IPS-15b (cell line): ENCODE measurements at regions not wholly inside any gene's neighbourhood (a gene's known extent, or its start where the extent isn't known, plus 50 kb on each side); places are given as distances from the start of the nearest gene placed in this dataset.

Experiments used
- H3K27me3 ChIP-seq: one replicate; pipeline ENCODE4 v1.6.1; 2013; ENCODE audit warnings: low read length; ENCODE audit not compliant: control insufficient read depth, insufficient read depth
- H3K36me3 ChIP-seq: one replicate; pipeline ENCODE4 v1.6.1; 2013; ENCODE audit warnings: low read length; ENCODE audit not compliant: control insufficient read depth, insufficient read depth
- H3K4me1 ChIP-seq: one replicate; pipeline ENCODE4 v1.6.1; 2013; ENCODE audit warnings: mild to moderate bottlenecking, low read length; ENCODE audit not compliant: control insufficient read depth, insufficient read depth
- H3K4me3 ChIP-seq: one replicate; pipeline ENCODE4 v1.5.1; 2013; ENCODE audit warnings: low read depth, low read length
- H3K9ac ChIP-seq: one replicate; pipeline ENCODE4 v1.6.1; 2013; ENCODE audit warnings: low read depth, mild to moderate bottlenecking, low read length
- H3K9me3 ChIP-seq: one replicate; pipeline ENCODE4 v1.6.1; 2013; ENCODE audit warnings: mild to moderate bottlenecking, low read length; ENCODE audit not compliant: control insufficient read depth, insufficient read depth

DNA sequence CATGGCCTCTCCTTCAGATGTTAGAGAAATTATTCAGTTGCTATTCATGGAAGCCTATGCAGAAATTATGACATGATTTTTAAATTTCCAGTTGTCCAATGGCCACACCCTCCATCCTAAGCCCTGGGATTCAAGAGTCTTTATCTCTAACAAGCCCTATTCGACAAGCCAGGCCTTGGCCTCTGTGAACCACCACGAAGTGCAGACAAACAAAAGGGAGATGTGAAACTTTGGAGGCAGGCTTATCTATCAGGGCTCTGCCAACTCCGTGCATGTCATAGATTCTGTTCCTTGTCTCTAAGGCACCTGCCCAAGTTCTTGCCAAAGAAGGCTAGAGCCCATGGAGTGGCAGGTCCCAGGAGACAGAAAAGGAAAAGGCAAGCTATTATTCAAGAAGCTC is 212.4 kb upstream of the ADAMTS9 start:
- Histone ChIP-seq H3K9me3 (no peaks in the 10 kb centered on the region), H3K36me3 (no peaks in the 10 kb centered on the region)

DNA sequence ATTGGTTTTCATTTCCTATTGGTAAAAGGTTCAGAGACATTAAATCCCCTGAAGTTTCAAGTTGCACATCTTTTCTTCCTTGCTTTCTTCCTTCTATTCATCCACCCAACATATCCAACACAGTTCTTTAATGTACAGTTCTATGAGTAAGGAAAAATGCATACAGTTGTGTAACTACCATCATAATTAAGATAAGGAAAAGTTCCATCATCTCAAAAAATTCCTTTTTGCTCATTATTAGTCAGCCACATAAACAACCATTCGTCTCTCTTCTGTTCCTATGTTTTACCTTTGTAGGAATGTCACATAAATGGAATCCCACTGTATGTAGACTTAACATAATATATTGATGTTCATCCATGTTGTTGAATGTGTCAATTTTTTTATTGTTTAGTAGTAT is 211.1 kb upstream of the ADAMTS9 start:
- no peak overlapping the region for H3K9ac ChIP-seq
- no peaks in the 10 kb centered on the region for H3K9me3 ChIP-seq
- H3K4me1 ChIP-seq = peaks cover 8% of the 10 kb centered on the region
- no peak overlapping the region for H3K4me3 ChIP-seq
- no peaks in the 10 kb centered on the region for H3K27me3 ChIP-seq
- H3K36me3 ChIP-seq = no peaks in the 10 kb centered on the region

More for the DNA sequence above, 212.4 kb upstream of the ADAMTS9 start:
- H3K9ac ChIP-seq = no peak overlapping the region
- peaks cover 8% of the 10 kb centered on the region for H3K4me1 ChIP-seq
- H3K4me3 ChIP-seq = no peak overlapping the region
- H3K27me3 ChIP-seq = no peaks in the 10 kb centered on the region

DNA sequence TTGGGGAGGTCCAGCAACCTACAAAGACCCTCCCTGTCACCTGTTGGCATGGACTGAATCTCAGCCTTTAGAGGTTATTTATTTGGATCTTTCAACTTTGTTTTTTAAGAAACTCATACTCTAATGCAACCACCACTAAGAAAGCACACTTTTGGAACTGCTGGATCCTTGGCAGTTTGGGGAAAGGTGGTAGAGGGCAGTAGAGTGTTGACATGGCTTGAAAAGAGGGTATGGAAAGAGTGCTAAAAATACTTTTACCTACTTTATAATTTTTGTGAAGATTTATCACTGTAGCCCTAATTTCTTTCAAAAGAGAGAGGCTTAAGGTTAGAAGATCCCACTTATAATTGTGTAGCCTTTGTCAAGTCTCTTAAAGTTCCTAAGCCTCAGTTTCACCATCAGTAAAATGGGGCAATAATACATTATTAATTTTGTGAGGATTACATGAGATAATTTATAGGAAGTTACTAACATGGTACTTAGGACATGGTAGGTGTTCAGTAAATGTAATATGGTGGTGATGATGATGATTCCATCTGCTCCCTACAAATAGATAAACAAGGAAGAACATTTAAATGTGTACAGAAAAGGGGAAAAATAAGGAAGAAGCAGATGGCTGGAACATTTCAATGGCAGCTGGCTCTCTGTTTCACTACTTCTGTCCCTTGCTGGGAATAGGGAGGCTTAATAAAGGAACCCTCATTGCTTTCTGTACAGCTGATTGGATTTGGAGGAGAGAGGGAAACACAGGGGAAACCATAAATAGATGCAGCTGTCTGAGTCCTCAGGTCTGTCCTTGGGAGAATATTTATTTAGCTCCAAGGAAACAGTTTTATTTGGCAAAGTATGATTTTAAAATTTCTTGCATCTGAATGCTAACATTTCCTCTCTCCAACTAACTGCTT is 208.4 kb upstream of the ADAMTS9 start:
- Histone ChIP-seq H3K4me1 (no peaks in the 10 kb centered on the region), H3K27me3 (no peaks in the 10 kb centered on the region), H3K36me3 (no peaks in the 10 kb centered on the region), H3K9me3 (no peaks in the 10 kb centered on the region), H3K9ac (no peak overlapping the region), H3K4me3 (no peak overlapping the region)

DNA sequence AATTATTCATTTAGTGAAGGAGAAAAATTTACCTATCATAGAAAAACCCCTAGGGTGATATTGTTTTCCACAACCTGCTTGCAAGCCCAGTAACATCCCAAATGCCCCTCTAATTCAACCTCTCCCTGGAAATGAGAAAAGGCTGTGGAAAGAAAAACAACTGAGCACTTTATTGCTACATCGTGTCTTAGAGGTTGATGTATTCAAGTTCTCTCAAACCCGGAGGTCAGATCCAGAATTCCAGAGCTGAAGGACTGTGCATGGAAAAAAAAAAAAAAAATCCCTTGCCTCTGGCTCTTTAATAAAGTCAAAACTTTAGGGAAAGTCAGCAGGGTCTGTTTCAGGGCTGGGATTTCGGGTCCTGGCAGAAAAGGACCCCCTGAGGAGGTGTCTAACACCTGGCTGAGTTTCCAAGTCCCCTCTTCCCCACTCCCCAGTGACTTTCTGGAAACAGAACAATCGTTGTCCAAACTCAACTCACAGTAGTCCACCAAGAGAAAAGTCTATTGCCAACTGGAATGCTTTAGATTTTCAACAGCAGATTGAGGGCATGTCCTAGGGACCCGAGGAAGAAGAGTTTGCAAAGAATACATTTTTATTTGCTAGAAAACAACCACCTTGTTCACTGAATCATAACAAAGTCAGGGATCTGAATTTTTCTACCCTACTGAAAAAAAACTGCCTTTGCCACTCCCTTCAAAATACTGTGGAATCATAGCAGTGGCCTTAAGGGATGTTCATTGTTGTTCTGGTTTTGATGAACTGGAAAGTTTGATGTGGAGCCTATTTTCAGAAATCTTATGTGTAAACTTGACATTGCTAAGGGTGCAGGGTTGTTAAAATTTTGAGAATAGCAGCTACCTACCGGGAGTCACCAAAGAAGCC is 207.5 kb upstream of the ADAMTS9 start:
- H3K4me3 ChIP-seq = no peak overlapping the region
- H3K9ac ChIP-seq = no peak overlapping the region
- H3K36me3 ChIP-seq = no peaks in the 10 kb centered on the region
- peaks cover 3% of the 10 kb centered on the region for H3K4me1 ChIP-seq
- H3K9me3 ChIP-seq = no peaks in the 10 kb centered on the region
- no peaks in the 10 kb centered on the region for H3K27me3 ChIP-seq

DNA sequence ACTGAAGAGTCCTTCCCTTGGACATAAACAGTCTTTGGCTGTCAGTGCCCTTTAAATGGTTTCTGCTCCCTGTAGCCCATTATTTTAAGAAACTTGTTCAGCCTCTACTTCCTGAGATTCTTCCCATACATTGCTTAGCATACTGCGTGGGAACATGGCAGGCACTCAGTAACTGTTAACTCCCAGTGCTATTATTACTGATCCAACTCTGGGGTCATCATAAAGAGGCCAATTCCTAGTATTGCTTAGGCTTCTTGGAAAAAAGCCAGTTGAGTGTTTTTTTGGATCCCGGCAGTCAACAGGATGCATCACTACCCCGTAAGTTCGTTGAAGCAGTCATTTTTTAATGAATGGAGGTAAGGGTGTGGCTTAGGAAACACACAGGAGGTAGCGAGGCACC is 206.2 kb upstream of the ADAMTS9 start:
- Histone ChIP-seq H3K9me3 (no peaks in the 10 kb centered on the region), H3K36me3 (no peaks in the 10 kb centered on the region), H3K9ac (no peak overlapping the region), H3K4me1 (peaks cover 4% of the 10 kb centered on the region), H3K27me3 (no peaks in the 10 kb centered on the region), H3K4me3 (no peak overlapping the region)

DNA sequence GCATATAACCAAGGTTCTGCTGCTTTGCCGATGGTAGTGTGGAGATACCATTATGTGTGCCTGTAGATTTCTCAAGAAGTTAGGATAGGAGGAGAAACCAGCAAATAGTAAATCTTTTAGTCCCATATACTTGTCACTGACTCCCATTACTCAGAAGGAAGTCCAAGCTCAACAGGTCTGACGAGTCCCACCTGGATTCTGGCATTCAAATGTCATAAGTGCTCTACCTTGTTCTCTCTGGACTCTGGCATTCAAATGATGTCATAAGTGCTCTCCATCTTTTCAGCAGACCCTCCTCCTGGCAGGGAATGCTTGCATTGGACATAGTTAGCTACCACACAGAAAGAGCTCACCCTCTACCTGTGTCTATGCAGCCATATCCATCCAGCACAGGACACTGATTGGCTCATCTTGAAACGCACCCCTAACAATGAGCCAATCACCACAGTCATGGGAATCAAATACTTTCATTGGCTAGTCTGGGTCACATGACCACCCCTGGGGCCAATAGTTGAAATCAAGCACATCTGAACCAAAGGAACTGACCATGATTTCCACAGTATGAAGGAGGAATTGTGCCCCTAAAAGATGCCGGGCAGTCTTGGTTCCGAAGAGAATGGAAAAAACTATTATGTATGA is 205.0 kb upstream of the ADAMTS9 start:
- Histone ChIP-seq H3K4me1 (peaks cover 4% of the 10 kb centered on the region), H3K4me3 (no peak overlapping the region)

DNA sequence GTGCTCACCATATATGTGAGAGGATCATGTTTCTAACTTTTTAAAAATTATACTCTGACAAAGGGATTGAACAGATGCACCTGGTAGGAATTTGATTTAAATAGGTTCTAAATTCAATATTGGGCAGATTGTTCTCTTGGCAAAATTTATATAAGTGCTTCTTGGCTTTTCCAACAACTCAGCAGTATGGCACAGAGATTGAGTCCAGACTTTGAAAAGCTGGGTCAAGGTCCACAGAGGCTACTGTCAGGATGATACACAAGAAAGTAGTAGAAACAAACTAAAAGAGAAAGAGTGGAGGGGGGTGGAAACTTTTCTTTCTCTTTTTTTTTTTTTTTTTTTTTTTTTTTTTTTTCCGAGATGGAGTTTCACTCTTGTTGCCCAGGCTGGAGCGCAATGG is 203.2 kb upstream of the ADAMTS9 start:
- H3K4me3 ChIP-seq = no peak overlapping the region
- H3K27me3 ChIP-seq = no peaks in the 10 kb centered on the region
- no peak overlapping the region for H3K9ac ChIP-seq
- H3K4me1 ChIP-seq = peaks cover 4% of the 10 kb centered on the region
- no peaks in the 10 kb centered on the region for H3K9me3 ChIP-seq
- H3K36me3 ChIP-seq = no peaks in the 10 kb centered on the region

More for the DNA sequence above, 205.0 kb upstream of the ADAMTS9 start:
- Histone ChIP-seq H3K9me3 (no peaks in the 10 kb centered on the region), H3K27me3 (no peaks in the 10 kb centered on the region), H3K9ac (no peak overlapping the region), H3K36me3 (no peaks in the 10 kb centered on the region)

DNA sequence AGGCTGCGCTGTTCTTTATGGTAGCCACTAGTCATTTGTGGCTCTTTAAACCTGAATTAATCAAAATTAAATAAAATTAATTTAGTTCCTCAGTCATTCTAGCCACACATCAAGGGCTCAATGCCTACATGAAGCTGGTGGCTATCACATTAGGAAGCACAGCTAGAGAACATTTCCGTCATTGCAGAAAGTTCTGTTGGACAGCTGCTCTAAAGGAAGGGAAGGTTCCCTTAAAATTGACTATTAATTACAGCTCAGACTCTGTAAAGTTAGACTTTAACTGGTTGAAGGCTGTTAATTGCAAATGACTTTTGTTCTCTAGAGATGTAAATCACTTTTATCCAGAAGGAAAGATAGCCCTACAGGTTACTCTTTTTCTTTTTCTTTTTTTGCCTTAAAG is 202.7 kb upstream of the ADAMTS9 start:
- Histone ChIP-seq H3K27me3 (no peaks in the 10 kb centered on the region), H3K4me3 (no peak overlapping the region), H3K9ac (no peak overlapping the region), H3K36me3 (no peaks in the 10 kb centered on the region), H3K9me3 (no peaks in the 10 kb centered on the region), H3K4me1 (peaks cover 4% of the 10 kb centered on the region)

DNA sequence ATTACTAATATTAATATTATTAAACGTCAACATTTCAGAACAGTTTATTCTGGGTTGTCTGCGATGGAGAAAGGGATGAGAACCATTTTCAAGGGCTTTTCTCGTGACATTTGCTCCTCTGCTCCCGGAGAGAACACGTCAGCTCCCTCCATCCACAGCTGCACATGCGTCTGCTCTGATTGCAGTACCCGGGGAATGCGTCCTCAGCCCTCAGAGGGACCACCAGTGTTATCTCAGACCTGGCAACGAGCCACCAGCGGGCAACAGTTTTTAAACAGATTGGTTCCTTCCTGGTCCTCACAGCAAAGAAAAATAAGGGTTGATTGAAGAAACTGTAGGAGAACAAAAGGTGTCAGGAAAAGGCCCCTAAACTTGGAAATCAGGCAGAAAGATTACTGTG is 202.2 kb upstream of the ADAMTS9 start:
- no peak overlapping the region for H3K9ac ChIP-seq
- H3K27me3 ChIP-seq = no peaks in the 10 kb centered on the region
- H3K9me3 ChIP-seq = no peaks in the 10 kb centered on the region
- H3K4me1 ChIP-seq = peaks cover 4% of the 10 kb centered on the region
- no peak overlapping the region for H3K4me3 ChIP-seq
- H3K36me3 ChIP-seq = no peaks in the 10 kb centered on the region

DNA sequence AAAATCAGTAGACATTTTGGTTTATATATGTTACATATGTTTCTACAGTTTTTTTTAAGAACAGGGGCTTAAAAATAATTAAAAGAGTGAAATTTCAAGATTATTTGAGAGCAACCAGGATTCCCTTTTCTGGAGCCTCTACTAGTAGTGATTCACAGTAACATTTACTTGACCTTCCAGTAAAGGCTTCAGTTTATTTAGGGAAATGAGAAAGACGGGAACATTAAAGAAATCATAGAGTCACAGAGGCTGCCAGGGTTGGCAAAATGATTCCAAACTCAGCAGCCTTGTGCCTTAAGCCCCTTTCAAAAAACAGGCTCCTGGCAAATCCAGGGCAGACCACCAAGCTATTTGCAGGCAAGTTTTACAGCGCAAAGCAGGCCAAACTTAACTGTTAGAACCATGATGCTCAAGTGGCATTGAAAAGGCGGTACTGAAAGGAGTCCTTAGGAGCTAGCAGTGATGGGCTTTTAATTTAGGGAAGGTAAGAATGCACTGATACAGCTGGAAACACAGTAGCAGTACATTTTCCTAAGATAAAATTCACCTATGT is 201.1 kb upstream of the ADAMTS9 start:
- H3K9ac ChIP-seq = no peak overlapping the region
- peaks cover 4% of the 10 kb centered on the region for H3K4me1 ChIP-seq
- H3K27me3 ChIP-seq = no peaks in the 10 kb centered on the region
- H3K4me3 ChIP-seq = no peak overlapping the region
- no peaks in the 10 kb centered on the region for H3K36me3 ChIP-seq
- H3K9me3 ChIP-seq = no peaks in the 10 kb centered on the region

DNA sequence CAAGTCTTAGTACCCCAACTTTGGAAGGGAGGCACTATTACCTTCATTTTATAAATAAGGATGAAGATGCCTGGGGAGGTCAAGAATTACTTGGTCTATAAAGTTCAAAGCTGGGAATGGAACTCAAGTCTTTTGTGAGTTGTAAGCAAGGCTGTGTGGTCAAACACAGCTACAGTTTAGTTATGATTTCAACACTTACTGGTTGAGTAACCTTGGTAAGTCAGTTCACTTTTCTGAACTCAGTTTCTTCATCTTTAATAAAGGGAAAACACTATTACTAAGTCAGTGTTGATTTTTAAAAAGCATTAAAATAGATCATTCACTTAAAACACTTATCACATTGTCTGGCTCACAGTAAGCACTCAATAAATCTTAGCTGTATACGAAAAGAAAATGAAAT is 200.4 kb upstream of the ADAMTS9 start:
- H3K27me3 ChIP-seq = no peaks in the 10 kb centered on the region
- H3K4me1 ChIP-seq = peaks cover 4% of the 10 kb centered on the region
- no peak overlapping the region for H3K4me3 ChIP-seq
- H3K36me3 ChIP-seq = no peaks in the 10 kb centered on the region
- no peak overlapping the region for H3K9ac ChIP-seq
- H3K9me3 ChIP-seq = no peaks in the 10 kb centered on the region
